ENCODE measurements at regions not wholly inside any gene's neighbourhood (a gene's known extent, or its start where the extent isn't known, plus 50 kb on each side); places are given as distances from the start of the nearest gene placed in this dataset.

GRCh38 chr2:219701847-219702634 lies 74.6 kb downstream of the SLC4A3 start:
- no peaks in the 10 kb centered on the region for H3K36me3 Mint-ChIP-seq
- H3K27me3 Mint-ChIP-seq = peaks cover 25% of the 10 kb centered on the region
- peaks cover 44% of the 10 kb centered on the region for H3K4me1 Mint-ChIP-seq (ENCODE audit: unreplicated experiment)
- no peaks in the 10 kb centered on the region for H3K9me3 Mint-ChIP-seq
- no peak overlapping the region for H3K27ac Mint-ChIP-seq
- no peak for TF ChIP-seq CTCF (conservative IDR thresholded peaks at IDR 0.05)
- no peak overlapping the region for H3K4me3 Mint-ChIP-seq
- DNase-seq (ENCODE audit: extremely low spot score, unreplicated experiment) = no peak

GRCh38 chr2:219702796-219703545 lies 75.5 kb downstream of the SLC4A3 start:
- peaks cover 50% of the 10 kb centered on the region for H3K4me1 Mint-ChIP-seq (ENCODE audit: unreplicated experiment)
- no peaks in the 10 kb centered on the region for H3K9me3 Mint-ChIP-seq
- no peak for DNase-seq (ENCODE audit: extremely low spot score, unreplicated experiment)
- TF ChIP-seq CTCF (conservative IDR thresholded peaks at IDR 0.05) = no peak
- H3K36me3 Mint-ChIP-seq = no peaks in the 10 kb centered on the region
- no peak overlapping the region for H3K4me3 Mint-ChIP-seq
- peaks cover 25% of the 10 kb centered on the region for H3K27me3 Mint-ChIP-seq
- H3K27ac Mint-ChIP-seq = no peak overlapping the region

- Mint-ChIP-seq H3K27me3 (peaks cover 24% of the 10 kb centered on the region), H3K4me3 (no peak overlapping the region), H3K27ac (no peak overlapping the region), H3K9me3 (peaks cover 3% of the 10 kb centered on the region), H3K36me3 (no peaks in the 10 kb centered on the region), H3K4me1 (ENCODE audit: unreplicated experiment) (peaks cover 50% of the 10 kb centered on the region)
- TF ChIP-seq CTCF (conservative IDR thresholded peaks at IDR 0.05) = no peak
- DNase-seq (ENCODE audit: extremely low spot score, unreplicated experiment) = no peak
Measured at GRCh38 chr2:219704878-219705277, 77.4 kb downstream of the SLC4A3 start.

DNA sequence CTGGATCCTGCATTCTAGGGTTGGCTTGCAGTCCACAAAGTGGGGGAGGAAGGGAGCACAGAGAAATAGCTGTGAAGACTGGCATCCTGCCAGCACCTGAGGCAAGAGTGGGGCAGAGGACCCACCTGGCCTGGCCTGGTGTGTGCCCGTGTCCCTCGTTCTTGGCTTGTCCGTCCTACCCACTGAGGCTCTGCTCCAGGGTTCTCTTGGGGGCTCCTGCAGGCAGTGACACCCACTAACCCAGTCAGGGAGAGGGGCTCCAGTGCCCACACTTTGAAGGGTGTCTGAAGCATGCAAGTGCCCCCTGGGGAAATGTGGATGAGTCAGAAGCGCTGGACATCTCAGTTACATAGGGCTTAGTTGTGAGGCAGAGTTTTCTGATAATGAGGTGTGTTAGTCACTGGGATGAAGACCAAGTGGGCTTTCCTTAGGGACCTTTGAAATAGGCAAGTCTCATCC lies 79.4 kb downstream of the SLC4A3 start:
- no peak for TF ChIP-seq CTCF (conservative IDR thresholded peaks at IDR 0.05)
- H3K27me3 Mint-ChIP-seq = peaks cover 25% of the 10 kb centered on the region
- H3K4me3 Mint-ChIP-seq = no peak overlapping the region
- H3K9me3 Mint-ChIP-seq = peaks cover 3% of the 10 kb centered on the region
- peaks cover 45% of the 10 kb centered on the region for H3K4me1 Mint-ChIP-seq (ENCODE audit: unreplicated experiment)
- no peak overlapping the region for H3K27ac Mint-ChIP-seq
- DNase-seq (ENCODE audit: extremely low spot score, unreplicated experiment) = no peak
- H3K36me3 Mint-ChIP-seq = peaks cover 4% of the 10 kb centered on the region

- Mint-ChIP-seq H3K36me3 (peaks cover 4% of the 10 kb centered on the region), H3K27ac (no peak overlapping the region), H3K27me3 (peaks cover 29% of the 10 kb centered on the region), H3K4me1 (ENCODE audit: unreplicated experiment) (peaks cover 40% of the 10 kb centered on the region), H3K9me3 (peaks cover 3% of the 10 kb centered on the region), H3K4me3 (no peak overlapping the region)
- DNase-seq (ENCODE audit: extremely low spot score, unreplicated experiment) = no peak
- no peak for TF ChIP-seq CTCF (conservative IDR thresholded peaks at IDR 0.05)
Measured at GRCh38 chr2:219707496-219708285, 80.3 kb downstream of the SLC4A3 start.
